ENCODE measurements at regions not wholly inside any gene's neighbourhood (a gene's known extent, or its start where the extent isn't known, plus 50 kb on each side); places are given as distances from the start of the nearest gene placed in this dataset.
A peak's percentile ranks its signal among the peaks of the same experiment; 100 is the strongest.

DNA sequence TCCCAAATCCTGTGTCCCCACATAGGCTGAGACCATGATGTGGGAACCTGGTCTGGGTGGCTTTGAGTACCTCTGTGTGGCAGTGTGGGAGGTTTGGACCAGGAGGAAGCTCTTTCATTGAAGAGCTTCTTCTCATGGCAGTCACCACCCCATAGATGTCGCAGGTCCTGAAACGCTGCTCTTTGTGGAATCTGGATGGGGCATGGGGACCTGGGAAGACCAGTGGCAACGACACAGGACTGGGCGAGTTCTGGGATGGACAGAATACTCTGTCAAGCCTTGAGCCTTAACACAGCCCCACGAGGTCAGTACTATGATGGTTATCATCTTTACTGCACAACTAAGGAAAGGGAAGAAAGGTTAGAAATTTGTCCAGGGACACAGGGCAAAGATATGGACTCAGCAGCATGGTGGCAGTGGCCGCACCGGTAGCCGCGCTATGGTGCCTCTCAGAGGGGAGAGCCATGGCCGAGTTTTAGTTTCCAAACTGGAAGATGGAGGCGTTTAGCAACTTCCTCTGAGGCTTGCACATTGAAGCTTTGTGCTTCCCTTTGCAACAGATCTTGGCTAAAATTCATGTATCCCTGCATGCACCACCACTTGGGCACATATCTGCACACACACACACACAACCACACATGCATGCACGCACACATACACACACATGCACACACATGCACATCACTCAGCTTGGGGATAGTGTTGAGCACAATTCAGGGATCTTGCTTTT is 117.7 kb upstream of the C1orf174 start:
- no peak for DNase-seq

DNA sequence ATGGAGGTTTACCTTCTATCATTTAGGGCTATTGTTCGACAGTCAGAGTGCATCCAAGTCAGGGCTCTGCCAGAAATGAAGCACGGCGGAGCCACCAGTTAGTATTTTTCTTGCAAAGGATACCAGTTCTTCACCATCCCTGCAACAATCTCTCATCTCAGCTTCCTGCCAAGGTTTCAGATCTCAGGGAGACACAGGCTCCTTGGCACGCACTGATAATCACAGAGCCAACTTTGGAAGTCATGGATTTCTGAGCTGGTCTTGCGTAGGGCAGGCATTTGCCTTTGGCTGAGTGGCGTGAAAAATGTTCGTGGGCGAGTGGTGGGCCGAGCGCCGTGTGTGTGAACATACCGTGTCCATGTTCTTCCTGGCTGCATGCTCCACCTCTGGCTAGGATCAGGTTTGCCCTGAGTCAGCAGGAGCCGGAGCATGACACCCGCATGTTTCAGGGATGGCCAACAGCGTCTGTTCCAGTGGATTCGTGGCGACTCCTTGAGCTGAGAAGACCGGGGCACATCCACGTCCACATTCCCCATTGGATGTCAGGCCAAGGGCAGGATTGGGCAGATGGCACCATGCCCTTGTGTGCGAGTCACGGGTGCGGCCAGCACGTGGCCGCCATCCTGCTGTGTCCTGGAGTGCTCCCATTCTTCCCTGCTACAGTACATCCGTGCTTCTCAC is 118.5 kb upstream of the C1orf174 start:
- DNase-seq = no peak

DNA sequence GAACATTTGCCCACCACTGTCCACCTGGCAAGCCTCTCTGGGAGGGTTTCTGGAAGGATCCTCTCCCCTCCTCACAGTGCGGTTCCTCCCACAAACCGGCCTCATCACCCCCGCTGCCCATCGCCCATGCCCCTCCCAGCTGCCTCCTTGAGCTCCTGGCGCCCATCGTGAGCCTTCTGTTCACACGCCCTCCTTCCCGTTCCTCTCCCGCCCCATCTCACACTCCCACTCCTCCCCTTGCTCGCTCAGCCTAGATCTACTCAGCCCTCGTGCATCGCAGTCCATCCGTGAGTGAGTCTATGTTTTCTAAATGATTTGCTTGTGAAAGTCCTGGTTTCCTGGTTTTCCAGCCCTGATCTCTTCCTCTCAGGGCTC is 119.1 kb upstream of the C1orf174 start:
- DNase-seq = no peak

DNA sequence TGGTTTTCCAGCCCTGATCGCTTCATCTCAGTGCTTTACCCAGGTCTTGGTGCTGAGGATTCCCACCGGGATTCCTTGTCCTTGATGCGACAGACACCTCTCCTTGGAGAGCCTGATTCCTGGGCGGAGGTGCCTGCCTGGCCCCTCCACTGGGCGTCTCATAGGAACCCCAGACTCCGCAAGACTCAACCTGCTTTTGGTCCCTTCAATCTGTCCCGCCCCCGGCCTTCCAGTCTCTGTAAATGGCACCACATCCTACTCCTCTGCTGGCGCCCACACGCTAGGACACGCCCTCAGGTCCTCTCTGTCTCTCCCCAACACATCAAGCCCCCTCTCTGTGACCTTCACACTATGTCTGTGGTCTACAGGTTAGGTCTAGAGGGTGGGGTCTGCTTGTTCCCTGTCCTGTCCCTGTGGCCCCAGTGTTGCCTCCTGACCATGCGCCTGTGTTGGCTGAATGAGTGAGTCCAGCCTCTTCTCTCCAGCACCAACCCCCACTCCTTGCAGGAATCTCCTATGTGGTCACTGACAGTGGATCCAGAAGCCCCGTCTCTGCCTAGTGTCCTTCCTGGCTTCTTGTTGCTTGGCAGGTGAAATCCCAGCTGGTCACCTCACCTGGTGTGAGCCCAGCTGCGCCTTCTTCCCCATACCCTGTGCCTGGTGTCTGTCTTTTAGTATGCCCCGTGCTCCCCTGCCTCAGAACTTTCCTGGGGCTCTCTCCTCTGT is 119.7 kb upstream of the C1orf174 start:
- DNase-seq = no peak

DNA sequence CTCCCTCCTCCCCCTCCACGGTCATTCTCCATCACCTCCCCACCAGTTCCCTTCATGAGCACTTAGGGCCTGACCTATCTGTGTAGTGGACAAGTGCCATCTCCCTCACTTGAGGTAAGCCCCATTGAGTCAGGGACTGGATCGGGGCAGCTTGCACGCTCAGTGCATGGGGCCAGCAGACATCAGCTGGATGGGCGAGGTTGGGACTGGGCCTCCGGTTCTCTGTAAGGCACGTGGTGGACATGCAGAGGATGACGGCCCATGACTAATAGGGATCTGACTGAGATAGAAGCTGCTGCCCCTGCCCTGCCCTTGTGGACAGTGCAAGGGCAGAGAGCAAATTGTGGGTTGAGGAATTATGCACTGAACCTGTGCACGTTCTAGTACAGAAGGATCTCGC is 120.4 kb upstream of the C1orf174 start:
- DNase-seq = no peak

DNA sequence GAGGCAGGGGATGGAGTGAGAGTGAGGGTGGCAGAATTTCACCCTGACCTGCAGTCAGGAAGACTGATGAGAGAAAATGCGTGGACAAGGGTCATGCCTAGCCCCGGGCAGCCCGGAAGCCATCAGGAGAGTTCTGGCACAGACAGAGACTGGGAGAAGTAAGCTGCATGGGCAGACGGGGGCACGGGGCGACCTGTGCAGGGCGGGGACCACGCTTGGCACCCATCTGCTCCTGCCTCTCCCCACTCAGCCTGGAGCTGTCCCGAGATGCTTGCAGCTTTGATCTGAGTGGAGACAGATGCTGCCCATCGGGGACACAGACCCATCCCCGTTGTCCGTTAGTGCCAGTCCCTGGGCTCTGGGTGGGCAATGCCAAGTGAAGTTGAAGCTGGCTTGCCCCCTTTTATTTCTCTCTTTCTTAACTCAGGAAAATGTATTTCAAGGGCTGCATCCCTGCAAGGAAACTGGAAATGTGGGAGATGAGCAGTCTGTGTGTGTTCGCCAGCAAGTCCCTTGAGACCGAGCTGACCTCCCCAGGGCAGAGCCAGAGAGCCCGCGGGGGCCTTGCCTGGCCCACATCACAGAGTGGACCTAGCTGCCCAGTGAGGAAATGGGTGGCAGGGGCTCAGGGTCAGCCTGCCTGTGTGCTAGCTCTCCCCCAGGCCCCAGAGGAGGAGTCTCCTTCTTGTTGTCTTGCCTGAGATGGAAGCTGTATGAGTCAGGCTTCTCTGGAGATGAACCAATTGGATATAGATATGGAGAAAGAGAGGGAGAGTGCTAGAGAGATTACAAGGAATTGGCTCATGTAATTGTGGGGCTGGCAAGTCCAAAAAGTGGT is 121.3 kb upstream of the C1orf174 start:
- no peak for DNase-seq

DNA sequence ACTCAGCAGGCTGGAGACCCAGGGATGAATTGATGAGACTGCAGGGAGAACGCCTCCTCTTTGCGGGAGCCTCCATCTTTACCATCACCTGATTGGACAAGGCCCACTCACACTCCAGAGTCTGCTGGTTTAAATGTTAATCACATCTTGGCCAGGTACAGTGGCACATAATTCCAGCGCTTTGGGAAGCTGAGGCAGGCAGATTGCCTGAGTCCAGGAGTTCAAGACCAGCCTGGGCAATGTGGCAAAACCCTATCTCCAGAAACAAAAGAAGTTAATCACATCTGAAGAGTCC is 121.8 kb upstream of the C1orf174 start:
- DNase-seq = no peak

DNA sequence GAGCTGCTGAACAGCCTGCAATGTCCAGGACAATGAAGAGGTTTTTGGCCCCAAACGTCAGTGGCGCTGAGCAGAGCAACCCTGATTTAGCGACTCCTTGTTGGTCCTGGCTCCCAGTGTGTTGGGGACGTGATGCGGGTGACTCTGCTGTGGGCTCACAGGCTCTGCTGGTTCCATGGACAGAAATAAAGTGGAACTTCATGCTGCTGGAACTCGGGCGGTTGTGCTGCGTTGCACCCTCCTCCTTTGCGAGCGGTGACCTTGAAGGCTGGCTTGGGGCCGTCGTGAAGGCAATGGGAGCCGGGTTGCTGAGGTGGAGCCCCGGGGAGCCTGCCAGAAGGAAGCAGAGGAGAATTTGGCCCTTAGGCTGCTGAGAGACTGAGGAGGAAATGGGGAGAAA is 122.6 kb upstream of the C1orf174 start:
- DNase-seq = no peak

DNA sequence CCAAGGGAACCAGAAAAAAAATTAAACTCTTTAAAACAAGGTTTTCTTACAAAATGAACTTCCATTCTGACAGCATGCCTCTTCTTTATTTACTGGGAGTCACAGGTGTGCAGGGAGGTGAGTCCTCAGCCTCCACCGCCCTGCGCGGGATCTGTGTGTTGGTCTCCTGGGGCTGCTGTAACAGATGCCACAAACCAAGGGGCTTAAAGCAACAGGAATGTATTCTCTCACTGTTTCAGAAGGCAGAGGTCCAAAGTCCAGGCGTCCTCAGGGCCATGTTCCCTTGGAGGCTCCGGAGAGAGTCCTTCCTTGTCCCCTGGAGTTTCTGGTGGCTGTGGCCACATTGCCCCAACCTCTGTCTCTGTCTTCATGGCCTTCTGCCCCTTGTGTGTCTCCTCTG is 123.6 kb upstream of the C1orf174 start:
- no peak for DNase-seq

DNA sequence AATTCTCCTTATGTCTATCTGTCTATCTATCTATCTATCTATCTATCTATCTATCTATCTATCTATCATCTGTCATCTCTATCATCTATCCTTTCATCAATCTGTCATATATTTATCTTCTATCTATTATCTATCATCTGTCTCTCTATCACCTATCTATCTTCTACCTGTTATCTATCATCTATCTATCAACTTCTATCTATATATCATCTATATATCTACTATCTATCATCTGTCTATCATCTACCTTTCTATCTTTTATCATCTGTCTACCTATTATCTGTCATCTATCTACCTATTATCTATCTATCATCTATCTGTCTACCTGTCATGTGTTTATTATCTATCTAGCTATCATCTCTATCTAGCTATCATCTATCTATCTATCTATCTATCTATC is 124.7 kb upstream of the C1orf174 start:
- DNase-seq = no peak

DNA sequence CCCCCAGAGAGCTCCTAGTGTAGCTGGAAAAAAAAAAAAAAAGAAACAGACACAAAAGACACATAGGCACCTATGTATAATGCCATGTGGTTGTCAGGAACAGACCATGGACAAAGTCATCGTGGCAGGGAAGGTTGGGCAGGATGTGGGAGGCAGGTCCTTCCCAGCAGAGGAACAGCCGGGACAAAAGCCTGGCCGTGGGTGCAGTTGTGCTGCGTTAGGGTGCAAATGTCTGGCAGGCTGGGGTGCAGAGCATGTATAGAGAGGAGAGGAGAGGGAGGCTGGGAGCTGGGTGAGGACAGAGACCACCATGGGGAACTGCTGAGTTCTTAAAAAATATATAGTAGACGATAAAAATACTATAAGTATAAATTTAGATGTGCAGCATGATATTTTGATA is 125.7 kb upstream of the C1orf174 start:
- DNase-seq = no peak

DNA sequence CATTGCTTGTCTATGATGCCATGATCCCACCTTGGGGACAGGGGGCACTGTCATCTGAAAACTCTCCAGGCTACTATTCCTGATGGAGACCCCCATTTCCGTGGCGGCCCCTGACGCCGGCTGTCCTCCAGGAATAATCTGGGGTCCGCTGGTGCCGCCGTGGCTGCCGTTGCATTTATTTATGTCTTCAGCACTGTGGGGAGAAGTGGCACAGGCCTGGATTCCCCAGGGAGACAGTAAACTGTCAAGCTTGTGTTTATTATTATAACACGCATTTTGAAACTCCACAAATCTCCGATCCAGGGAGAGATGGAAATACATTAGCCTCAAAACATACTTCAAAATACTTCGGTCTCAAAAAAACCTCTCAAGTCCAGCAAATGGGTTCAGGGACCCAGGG is 126.9 kb upstream of the C1orf174 start:
- no peak for DNase-seq

DNA sequence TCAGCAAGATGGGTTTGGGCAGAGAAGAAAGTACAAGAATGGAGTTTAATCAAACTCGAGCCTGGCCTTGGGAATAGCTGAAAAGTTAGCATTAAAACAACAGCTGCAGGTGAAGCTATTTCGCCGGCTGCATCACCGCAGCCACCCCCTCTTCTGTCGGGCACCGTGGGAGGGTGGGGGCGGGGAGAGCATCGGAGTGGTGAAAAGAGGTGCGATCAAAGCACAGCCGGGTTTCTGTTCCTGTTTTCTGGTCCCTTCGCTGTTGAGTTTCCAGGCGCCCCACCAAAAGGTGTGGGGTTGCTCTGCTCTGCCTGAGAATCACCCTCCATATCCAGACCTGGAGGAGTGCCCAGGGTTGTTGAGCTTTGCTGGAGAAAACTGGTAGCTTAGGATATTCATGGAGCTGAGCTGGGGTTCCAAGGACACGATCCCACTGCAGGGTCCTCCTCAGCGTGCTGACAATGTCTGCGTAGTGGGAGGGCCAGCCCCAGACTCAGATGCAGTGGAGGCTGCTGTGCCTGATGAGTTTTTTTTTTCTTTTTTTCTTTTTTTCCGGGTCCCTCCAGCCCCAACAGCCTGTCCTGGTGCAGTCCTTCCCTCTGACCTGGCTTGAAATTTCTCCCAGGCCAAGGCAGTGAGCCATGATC is 127.5 kb upstream of the C1orf174 start:
- DNase-seq = no peak

DNA sequence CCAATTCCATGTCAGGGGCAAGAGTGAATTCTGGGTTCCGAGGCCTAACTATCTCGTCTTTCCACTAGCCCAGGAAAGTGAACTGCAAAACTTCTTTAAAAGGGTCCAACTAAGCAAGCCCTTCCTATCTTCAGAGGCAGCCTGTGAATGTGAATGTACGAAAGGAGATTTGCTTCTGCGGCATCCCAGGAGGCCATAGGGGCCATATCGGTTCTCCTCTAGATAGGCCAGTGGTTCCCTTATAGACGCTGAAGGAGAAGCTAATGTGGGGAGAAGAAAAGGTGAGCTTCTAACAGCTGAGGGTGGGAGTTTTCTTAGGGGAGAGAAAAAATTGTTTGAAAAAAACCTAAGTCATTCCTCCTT is 128.0 kb upstream of the C1orf174 start:
- no peak for DNase-seq

DNA sequence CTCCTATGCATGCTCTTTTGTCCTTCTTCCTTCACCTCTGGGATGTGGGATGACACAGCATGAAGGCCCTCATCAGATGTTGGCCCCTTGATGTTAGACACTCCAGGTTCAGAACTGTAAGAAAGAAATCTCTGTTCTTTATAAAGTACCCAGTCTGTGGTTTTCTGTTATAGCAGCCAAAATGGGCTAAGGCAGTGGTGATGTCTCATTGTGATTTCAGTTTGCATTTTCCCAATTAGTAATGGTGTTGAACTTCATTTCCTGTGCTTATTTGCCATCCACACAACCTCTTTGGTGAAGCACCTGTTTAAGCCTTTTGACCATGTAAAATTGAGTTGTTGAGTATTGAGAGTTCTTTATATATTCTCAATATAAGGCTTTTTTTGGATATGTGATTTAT is 129.3 kb upstream of the C1orf174 start:
- no peak for DNase-seq

DNA sequence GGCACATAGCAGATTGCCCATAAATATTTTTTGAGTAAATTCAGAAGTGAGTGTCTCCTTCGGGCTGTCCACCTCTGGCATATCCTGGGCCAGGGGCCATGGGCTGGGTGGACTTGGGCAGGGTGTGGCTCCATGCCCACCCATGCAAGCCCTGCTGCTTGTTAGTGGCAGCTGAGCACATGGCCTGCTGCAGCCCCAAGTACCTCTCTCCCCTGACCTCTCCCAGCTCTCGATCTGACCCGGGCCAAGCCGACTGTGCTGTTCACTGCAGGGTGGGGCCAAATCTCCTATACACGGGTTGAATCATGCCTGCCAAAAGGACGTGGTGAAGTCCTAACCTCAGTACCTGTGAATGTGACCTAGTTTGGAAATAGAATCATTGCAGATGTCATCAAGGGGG is 132.5 kb upstream of the C1orf174 start:
- DNase-seq = no peak

DNA sequence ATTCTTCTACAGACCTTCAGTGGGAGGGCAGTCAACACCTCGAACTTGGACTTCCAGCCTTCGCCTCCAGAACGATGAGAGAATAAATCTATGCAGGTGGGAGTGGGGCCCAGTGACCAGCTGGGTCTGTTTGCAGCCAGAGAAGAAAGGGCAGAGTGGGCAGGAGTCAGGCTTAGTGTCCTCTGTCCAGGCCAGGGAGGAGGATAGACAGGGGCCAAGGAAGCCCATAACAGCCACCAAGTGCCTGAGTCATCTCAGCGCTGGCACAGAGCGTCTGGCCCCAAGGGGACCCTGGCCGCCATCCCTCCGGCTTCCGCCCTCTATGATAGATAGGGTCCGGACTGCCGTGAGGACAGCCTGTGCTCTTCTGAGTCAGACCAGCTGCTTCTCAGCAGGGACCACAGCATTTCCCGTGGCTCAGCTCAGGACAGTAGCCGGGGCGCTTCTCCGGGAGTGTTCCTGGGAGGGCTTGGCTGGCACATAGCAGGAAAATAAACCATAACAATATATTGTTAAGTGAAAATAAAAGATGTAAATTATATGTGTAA is 133.1 kb upstream of the C1orf174 start:
- no peak for DNase-seq

DNA sequence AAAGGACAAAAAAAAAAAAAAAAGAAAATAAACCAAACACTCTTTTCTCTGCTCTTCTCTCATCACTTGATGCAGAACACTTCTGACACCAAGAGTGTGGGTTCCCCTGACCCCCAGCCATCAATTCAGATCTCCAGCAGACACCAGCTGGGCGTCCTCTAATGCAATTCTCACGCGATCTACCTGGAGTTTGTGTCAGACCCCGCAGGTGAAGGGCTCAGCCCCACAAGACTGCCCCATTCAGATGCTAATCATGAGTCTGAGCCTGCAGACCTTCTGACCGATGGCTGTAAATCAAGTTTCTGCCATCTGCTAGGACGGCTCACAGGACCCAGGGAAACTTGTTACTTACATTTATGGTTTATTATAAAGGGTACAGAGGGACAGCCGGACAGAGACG is 133.6 kb upstream of the C1orf174 start:
- DNase-seq = no peak

DNA sequence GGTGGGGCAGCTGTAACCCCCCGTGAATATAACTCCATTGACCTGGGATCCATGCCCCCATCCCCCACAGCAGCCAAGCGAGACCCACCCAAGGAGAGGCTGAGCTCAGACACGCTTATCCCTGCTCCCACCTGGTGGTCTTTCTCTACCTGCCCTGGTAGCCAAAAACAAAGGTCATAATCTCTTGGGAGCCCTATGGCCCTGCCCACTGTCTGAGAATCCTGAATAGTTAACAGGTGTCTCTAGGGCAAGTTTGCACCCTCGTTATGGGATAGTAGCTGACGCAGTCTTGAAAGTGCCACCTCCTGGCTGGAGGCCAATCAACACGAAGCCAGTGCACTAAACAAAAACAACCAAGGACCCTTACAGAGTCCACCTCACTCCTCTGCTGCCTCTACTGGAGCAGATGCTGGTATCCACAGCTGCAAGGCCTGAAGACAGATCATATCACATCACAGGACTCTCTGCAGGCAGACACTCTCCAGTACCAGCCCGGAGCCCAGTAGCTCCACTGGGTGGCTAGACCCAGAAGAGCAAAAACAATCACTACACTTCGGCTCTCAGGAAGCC is 134.3 kb upstream of the C1orf174 start:
- DNase-seq = no peak

DNA sequence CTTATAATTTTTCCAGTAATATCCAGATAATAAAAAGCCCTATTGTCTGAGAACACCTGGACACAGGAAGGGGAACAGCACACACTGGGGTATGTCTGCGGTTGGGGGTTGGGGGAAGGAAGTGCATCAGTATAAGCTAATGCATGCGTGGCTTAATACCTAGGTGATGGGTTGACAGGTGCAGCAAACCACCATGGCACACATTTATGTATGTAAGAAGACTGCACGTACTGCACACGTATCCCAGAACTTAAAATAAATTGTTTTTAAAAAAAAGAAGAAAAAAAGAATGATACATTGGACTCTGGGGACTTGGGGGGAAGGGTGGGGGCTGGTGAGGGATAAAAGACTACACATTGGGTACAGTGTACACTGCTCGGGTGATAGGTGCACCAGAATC is 144.9 kb upstream of the C1orf174 start:
- DNase-seq = no peak

DNA sequence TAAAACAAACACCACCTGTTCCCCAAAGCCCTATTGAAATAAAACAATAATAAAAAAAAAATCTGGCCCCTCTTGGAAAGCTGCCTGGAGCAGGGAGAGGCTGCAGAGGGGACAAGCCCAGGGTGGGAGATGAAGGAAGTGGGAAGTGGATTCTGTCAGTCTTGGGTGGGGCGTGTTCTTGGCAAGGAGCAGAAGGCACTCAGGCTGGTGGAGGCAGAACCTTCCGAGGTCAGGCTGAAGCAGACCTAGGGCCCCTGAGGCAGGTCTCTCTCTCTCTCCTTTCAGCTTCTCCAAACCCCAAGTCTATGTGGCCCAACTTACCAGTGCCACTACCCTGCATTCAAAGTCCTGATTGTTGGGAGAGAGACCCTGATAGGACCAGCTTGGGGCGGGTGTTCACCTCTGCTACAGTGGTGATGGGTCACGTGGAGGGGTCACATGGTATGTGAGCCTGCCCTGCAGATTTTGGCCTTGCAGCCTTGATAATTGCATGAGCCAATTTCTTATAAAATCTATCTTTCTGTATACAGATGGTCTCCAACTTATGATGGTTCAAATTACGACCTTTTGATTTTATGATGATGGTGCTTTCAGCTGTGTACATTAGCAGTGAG is 145.4 kb upstream of the C1orf174 start:
- peak; percentile 13 for DNase-seq

DNA sequence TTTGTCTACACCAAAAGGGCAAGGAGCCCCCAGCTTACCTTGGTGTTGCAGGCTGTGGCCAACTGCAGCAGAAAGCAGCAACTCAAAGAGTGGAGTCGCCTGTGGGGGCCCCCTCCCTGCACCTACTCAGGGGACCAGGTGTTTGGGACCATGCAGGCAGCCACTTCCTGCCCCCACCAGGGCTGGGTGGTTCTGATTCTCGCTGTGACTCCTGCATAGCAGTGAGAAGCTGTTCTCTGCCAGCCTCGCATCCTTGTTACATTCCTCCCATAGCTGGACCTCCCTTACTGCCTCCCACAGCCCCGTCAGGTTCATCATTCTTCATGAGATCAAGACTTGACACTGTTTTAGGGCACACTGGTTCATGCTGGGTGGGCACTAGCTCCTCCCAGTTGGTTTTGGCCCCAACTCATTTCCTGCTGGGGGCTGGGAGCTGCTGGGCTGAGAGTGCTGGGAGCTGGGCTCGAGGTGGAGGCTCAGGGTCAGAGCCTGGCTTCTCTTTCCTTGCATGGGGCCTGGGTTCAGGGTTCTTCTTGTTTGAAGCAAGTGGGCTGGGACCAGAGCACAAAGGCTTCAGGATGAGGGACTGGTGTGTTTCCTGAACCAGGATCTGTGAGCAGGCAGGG is 146.9 kb upstream of the C1orf174 start:
- DNase-seq = no peak
